Stimulated activated effector memory CD8-positive, alpha-beta T cell treated with anti-CD3 and anti-CD28 coated beads, Interleukin-12 subunit alpha, Interleukin-12 subunit beta, amount 100 ng/mL, for 72 hours (primary cell): ENCODE measurements at regions not wholly inside any gene's neighbourhood (a gene's known extent, or its start where the extent isn't known, plus 50 kb on each side); places are given as distances from the start of the nearest gene placed in this dataset.
"Not testable (repeated sequence)": the region's sequence is repeated elsewhere in the genome, so short reads cannot be mapped to it uniquely, and the experiment has no call there.

ENCODE experiments used
- ATAC-seq: fragments of 150-1000 bp; cut with Tn5 transposase; 2 replicates; pipeline ENCODE4 v1.10.0; 2021
- DNase-seq, 2 donors: peaks; one replicate each; pipeline ENCODE4 v3.0.0; 2021 to 2022; ENCODE audit warnings: low spot score in 2 of 2
- H3K27ac Mint-ChIP-seq: one replicate; pipeline ENCODE4 v1.8.0; 2022; ENCODE audit warnings: mild to moderate bottlenecking, mixed read lengths
- H3K36me3 Mint-ChIP-seq: one replicate; pipeline ENCODE4 v1.8.0; 2022; ENCODE audit warnings: mild to moderate bottlenecking, mixed read lengths
- H3K4me1 Mint-ChIP-seq: one replicate; pipeline ENCODE4 v1.8.0; 2022; ENCODE audit warnings: mixed read lengths
- H3K4me3 Mint-ChIP-seq: one replicate; pipeline ENCODE4 v1.8.0; 2022; ENCODE audit warnings: mild to moderate bottlenecking, mixed read lengths
- H3K9me3 Mint-ChIP-seq: one replicate; pipeline ENCODE4 v1.8.0; 2022; ENCODE audit warnings: mixed read lengths

DNA sequence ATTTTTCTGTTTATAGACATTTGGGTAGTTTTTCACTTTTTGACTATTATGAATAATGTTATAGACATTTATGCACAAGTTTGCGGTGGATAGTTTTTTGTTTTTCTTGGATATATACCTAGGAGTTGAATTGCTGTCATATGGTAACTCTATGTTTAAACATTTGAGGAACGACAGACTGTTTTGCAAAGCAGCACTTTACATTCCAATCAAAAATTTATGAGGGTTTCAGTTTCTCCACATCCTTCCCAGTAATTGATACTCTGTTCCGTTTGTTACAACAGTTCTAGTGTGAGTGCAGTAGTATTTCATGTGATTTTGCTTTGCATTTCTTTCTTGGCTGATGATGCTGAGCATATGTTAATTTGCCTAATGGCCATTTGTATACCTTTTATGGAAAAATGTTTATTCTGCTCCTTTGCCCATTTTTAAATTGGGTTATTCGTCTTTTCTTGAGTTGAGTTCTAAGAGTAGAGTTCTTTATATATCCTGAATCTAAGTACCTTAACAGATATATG, 617.3 kb upstream of the LRATD1 start:
- Mint-ChIP-seq H3K36me3 (no peaks in the 10 kb centered on the region), H3K4me1 (no peaks in the 10 kb centered on the region), H3K9me3 (peaks cover 21% of the 10 kb centered on the region), H3K27ac (no peak overlapping the region), H3K4me3 (no peak overlapping the region)
- DNase-seq (no peak), ATAC-seq (no peak)

DNA sequence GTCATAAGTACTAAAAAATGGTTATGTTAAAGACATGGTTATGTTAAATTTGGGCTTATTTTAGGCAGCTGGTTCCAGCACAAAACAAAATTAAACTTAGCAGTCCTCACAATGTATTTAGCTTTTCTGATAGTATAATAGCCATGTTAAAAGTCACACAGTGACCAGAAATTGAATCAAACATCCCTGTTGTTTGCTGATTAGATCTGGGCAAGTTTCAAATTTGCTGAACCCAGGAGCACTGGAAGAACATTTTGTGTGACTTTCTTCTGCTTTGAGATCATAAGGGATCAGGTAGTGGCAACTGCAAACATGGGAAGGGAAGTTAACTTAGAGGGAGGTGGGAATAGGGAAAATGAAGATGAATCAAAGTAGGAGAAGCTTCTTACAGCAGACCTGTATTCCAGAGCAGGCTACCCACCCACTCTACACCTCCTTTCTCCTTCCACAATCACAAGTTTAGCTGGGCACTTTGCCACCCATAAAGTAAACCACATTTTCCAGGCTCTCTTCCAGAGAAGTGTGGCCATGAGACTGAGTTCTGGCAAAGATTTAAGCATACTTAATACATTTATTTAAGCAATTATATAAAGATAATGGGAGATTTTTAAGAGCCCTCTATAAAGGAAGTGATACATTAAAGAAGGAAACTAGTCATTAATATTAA, 616.1 kb upstream of the LRATD1 start:
- Mint-ChIP-seq H3K4me1 (no peaks in the 10 kb centered on the region), H3K4me3 (no peak overlapping the region), H3K27ac (no peak overlapping the region), H3K9me3 (peaks cover 21% of the 10 kb centered on the region), H3K36me3 (no peaks in the 10 kb centered on the region)
- ATAC-seq (no peak), DNase-seq (no peak)

DNA sequence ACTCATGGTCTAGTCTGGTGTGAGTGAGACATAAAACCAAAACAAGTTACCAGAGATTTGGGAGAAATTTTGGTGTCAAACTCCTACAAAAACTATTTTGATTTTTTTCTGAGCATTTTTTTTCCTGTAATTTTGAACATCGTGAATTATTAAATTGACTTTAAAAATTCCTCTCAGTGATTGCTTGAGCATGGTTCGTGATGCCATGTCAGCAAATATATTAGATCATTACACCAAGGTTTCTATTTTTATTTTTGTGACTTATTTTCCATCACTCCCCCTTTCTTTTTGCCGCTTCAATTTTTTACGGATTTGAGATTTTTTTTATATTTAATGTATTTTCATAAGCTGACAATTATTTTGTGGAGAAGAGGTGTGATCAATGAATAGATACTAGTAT, 613.9 kb upstream of the LRATD1 start:
- Mint-ChIP-seq H3K36me3 (no peaks in the 10 kb centered on the region), H3K9me3 (peaks cover 14% of the 10 kb centered on the region), H3K27ac (no peak overlapping the region), H3K4me1 (no peaks in the 10 kb centered on the region), H3K4me3 (no peak overlapping the region)
- DNase-seq (no peak), ATAC-seq (no peak)

DNA sequence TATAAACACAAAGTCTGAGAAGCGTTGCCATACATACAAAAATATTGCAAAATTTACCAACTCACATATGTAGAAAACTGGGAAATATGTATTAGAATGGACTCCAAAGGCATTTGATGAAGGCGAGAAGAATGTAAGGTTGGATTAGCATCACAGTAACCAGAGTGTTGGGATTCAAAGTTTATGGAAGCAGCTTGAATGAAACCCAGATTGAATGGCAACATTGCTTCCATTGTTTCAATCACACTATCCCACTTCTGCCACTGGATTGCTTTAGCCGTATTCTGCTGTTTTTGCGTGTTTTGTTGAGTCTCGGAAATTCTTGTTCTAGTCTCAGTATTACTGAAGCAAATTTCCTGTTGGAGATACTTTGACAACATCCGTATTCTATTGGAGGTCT, 609.0 kb upstream of the LRATD1 start:
- H3K27ac Mint-ChIP-seq: no peak overlapping the region
- H3K36me3 Mint-ChIP-seq: no peaks in the 10 kb centered on the region
- ATAC-seq (no peak), DNase-seq (no peak)
- peaks cover 3% of the 10 kb centered on the region for H3K9me3 Mint-ChIP-seq
- H3K4me1 Mint-ChIP-seq: no peaks in the 10 kb centered on the region
- no peak overlapping the region for H3K4me3 Mint-ChIP-seq

DNA sequence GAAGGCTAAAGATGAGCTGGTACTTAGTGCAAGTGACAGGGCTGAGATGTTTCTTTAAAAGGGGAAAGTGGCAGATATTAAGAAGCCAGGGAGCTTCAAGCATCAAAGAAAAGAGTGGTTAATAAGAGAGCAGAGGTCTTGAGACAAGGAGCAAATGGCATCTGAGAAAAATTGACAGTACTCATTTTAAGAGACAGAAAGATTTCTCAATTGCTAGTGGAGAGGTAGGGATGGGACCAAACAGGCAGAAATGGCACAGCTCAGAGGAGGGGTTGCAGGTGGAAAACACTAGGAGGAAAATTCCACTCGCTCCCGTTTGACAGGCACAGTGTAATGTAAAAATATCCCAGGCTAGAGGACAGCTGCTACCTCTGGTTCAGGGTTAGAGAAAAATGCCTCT, 593.4 kb upstream of the LRATD1 start:
- Mint-ChIP-seq H3K27ac (no peak overlapping the region), H3K36me3 (no peaks in the 10 kb centered on the region), H3K9me3 (peaks cover 32% of the 10 kb centered on the region), H3K4me3 (no peak overlapping the region), H3K4me1 (no peaks in the 10 kb centered on the region)
- DNase-seq (no peak), ATAC-seq (no peak)

DNA sequence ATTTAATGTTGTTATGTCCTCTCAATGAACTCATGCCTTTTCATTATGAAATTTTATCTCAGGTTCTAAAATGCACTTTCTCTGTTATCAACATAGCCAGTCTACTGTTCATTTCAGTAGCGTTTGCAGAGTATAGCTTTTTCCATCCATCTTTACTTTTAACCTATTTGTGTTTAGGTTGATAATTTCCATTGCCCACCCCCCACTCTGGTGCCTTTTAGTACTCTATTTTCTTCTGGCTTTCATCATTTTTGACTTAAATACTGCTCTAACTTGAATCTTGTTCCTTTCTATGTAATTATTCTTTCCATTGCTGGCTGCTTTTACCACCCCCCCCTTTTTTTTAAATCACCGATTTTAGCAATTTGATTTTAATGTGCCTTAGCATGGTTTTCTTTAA, 585.0 kb upstream of the LRATD1 start:
- Mint-ChIP-seq H3K4me3 (no peak overlapping the region), H3K9me3 (peaks cover 8% of the 10 kb centered on the region), H3K36me3 (no peaks in the 10 kb centered on the region), H3K27ac (no peak overlapping the region), H3K4me1 (no peaks in the 10 kb centered on the region)
- ATAC-seq (no peak), DNase-seq (no peak)

DNA sequence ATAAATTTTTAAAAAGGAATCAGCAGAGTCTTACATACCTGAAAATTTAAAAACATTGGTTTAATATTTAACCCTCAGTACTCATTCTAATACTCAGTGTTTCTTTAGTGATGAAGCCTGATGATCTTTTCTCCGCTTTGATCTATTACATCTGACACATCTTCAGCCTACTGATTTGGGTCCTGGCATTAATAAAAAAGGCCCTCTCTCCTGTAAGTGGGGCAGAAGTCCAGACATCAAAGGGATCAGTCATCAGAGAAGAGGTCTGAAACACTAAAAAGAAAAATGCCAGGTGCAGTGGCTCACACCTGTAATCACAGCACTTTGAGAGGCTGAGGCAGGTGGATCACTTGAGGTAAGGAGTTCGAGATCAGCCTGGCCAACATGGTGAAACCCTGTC, 581.1 kb upstream of the LRATD1 start:
- ATAC-seq: no peak
- DNase-seq: no peak
- no peak overlapping the region for H3K4me3 Mint-ChIP-seq
- H3K36me3 Mint-ChIP-seq: no peaks in the 10 kb centered on the region
- H3K4me1 Mint-ChIP-seq: no peaks in the 10 kb centered on the region
- H3K9me3 Mint-ChIP-seq: peaks cover 11% of the 10 kb centered on the region
- H3K27ac Mint-ChIP-seq: no peak overlapping the region

DNA sequence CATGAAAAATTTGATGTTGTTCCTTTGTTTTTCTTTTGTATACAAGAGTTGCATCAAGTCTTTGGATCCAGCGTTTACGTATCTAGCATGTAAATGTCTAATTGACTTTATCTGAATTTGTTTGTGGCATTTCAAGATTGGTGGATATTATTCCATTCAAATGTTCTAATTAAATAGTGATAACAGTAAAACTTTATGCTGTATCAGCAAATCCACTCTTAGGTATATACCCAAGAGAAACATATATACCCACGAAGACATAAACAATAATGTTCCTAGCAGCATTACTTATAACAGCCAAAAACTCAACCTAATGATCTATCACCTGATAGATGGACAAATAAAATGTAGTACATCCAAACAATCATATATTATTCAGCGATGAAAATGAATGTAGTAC, 579.4 kb upstream of the LRATD1 start:
- Mint-ChIP-seq H3K27ac (no peak overlapping the region), H3K4me1 (no peaks in the 10 kb centered on the region), H3K36me3 (no peaks in the 10 kb centered on the region), H3K9me3 (peaks cover 13% of the 10 kb centered on the region), H3K4me3 (no peak overlapping the region)
- no peak for DNase-seq
- ATAC-seq: no peak

DNA sequence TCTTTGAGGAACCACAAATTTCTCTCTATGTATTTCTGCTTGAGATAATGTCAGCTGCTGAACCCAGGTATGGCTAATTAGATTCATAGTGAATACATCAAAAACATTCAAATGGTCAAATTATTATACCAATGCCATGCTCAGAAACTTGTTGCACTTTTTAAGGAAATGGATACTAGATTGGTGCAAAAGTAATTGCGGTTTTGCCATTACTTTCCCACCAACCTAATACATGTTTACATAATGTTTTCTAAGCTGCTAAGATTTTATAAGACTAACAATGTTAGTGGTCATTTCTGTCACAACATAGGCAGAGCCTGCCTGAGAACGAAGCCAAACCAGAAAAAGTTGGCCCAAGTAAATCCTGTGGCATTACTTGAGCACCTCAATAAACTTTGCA, 568.2 kb upstream of the LRATD1 start:
- Mint-ChIP-seq H3K27ac (no peak overlapping the region), H3K36me3 (no peaks in the 10 kb centered on the region), H3K9me3 (peaks cover 5% of the 10 kb centered on the region), H3K4me3 (no peak overlapping the region), H3K4me1 (no peaks in the 10 kb centered on the region)
- no peak for ATAC-seq
- no peak for DNase-seq

DNA sequence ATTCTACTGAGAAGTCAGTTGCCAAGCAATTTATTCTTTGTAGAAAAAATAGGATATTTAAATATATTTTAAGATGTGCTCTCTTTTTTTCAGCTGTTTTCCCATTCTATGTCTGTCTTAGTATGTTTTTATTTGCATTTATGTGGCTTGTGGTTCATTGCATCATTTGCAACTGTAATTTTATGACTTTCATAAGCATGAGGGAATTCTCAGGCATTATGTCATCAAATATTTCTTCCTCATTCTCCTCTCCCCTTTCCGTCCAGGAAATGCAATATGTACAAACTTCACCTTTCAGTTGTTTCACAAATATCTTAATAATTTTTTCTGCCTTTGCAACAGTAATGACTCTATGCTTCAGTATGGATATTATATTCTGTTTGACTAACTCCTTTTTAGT, 560.2 kb upstream of the LRATD1 start:
- DNase-seq: no peak
- no peak overlapping the region for H3K27ac Mint-ChIP-seq
- no peaks in the 10 kb centered on the region for H3K36me3 Mint-ChIP-seq
- peaks cover 10% of the 10 kb centered on the region for H3K9me3 Mint-ChIP-seq
- no peak for ATAC-seq
- H3K4me3 Mint-ChIP-seq: no peak overlapping the region
- H3K4me1 Mint-ChIP-seq: no peaks in the 10 kb centered on the region

DNA sequence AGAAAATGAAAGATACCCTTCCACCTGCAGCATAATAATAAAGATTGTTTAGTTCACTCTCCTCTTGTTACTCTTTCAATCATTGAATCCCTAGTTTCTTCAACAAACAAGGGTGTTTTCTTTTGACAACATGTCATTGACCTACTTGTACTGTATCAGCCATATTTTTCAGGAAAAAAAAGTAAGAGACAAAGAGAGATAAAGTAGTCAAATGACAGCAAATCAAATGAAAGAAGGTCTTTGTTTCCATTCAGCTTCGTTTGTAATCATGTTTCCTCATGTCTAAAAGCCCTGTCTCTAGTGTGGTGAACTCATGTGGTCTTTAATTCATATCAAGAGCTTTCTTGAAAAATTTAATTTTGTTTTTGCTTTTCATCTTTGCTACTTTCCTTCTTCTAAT, 557.8 kb upstream of the LRATD1 start:
- peaks cover 18% of the 10 kb centered on the region for H3K9me3 Mint-ChIP-seq
- H3K27ac Mint-ChIP-seq: no peak overlapping the region
- no peaks in the 10 kb centered on the region for H3K4me1 Mint-ChIP-seq
- no peak overlapping the region for H3K4me3 Mint-ChIP-seq
- no peak for DNase-seq
- H3K36me3 Mint-ChIP-seq: no peaks in the 10 kb centered on the region
- no peak for ATAC-seq

DNA sequence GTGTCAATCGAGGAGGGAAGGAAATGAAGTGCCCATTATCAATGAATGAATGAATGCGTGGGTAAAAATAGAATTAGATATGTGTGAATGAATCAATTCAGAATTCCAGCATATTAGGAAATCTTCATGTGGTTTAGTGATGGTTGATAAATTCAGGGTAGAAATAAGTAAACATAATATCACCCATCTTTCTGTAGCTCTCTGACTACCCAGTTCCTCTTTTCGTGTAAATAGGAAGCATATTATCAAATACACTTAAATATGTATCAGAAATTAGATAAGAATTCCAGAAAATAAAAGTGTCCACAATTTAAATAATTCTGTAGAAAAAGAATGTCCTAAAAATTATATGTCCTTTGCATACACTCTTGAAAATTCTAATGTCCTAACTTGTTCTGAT, 552.9 kb upstream of the LRATD1 start:
- Mint-ChIP-seq H3K4me1 (no peaks in the 10 kb centered on the region), H3K27ac (no peak overlapping the region), H3K9me3 (peaks cover 24% of the 10 kb centered on the region), H3K36me3 (no peaks in the 10 kb centered on the region), H3K4me3 (no peak overlapping the region)
- no peak for DNase-seq
- no peak for ATAC-seq

DNA sequence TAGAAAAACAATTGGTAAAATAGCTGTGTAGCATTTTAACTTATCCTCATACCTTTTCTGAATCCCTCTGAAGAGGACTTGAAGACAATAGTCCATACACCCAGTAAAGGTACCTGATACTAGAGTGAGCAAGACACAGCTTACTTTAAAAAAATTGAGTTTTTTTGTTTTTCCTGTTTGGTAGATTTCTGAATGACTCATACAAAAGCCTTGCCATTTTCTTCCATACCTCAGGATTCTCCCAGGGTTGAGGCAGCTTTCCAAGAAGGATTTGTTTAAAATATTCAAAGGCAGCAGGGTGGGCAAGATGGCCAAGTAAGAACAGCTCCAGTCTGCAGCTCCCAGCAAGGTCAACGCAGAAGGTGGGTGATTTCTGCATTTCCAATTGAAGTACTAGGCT, 551.0 kb upstream of the LRATD1 start:
- H3K36me3 Mint-ChIP-seq: no peaks in the 10 kb centered on the region
- DNase-seq (no peak), ATAC-seq (no peak)
- H3K9me3 Mint-ChIP-seq: peaks cover 31% of the 10 kb centered on the region
- H3K27ac Mint-ChIP-seq: no peak overlapping the region
- H3K4me1 Mint-ChIP-seq: no peaks in the 10 kb centered on the region
- H3K4me3 Mint-ChIP-seq: no peak overlapping the region

DNA sequence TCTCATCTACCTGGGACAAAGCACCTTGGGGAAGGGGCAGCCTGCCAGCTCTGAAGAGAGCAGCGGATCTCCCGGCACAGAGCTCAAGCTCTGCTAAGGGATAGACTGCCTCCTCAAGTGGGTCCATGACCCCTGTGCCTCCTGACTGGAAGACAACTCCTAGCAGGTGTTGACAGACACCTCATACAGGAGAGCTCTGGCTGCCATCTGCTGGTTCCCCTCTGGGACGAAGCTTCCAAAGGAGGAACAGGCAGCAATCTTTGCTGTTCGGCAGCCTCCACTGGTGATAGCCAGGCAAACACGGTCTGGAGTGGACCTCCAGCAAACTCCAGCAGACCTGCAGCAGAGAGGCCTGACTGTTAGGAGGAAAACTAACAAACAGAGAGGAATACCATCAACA, 549.9 kb upstream of the LRATD1 start:
- Mint-ChIP-seq H3K4me3 (no peak overlapping the region), H3K9me3 (peaks cover 27% of the 10 kb centered on the region), H3K27ac (no peak overlapping the region), H3K4me1 (no peaks in the 10 kb centered on the region), H3K36me3 (no peaks in the 10 kb centered on the region)
- DNase-seq (no peak), ATAC-seq (no peak)

DNA sequence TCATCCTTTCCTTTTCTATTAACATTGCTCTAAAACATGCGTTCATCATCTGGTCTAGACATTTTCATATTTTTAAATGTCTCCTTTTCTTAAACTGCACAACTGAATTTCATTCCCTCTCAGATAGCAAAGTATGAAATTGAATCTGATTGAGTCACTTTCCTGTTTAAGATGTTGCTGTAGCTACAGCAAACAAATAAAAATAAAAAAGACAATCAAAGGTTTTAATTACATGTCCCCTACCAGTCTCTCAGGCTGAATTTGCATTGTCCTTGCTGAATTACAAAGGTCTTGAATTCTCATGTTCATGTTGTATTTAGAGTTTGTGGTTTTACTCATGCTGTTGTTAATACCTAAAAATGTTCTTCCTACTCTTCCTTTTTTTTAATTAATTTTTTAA, 537.9 kb upstream of the LRATD1 start:
- ATAC-seq (no peak), DNase-seq (no peak)
- Mint-ChIP-seq H3K9me3 (peaks cover 8% of the 10 kb centered on the region), H3K4me3 (no peak overlapping the region), H3K4me1 (no peaks in the 10 kb centered on the region), H3K27ac (no peak overlapping the region), H3K36me3 (no peaks in the 10 kb centered on the region)

DNA sequence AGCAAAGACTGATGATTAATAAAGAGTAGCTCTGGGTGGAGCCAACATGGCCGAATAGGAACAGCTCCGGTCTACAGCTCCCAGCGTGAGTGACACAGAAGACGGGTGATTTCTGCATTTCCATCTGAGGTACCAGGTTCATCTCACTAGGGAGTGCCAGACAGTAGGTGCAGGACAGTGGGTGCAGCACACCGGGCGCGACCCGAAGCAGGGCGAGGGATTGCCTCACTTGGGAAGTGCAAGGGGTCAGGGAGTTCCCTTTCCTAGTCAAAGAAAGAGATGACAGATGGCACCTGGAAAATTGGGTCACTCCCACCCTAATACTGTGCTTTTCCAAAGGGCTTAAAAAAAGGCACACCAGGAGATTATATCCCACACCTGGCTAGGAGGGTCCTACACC, 533.4 kb upstream of the LRATD1 start:
- not testable (repeated sequence) for H3K4me3 Mint-ChIP-seq, DNase-seq, H3K4me1 Mint-ChIP-seq, ATAC-seq, H3K36me3 Mint-ChIP-seq, H3K27ac Mint-ChIP-seq
- peaks cover 11% of the 10 kb centered on the region for H3K9me3 Mint-ChIP-seq

DNA sequence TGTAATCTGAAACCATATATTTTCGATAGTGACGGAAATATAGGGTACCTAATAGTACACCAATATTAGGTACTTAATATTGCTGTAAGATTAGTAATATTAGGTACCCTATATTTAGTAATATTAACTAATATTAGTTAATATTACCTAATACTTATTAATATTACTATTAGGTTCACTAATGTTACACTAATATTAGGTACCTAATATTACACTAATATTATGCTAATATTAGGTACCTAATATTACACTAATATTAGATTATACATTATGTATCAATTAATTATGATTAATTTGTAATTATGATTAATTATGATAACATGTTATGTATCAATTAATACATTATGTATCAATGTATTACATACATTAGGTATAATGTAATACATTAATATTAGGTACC, 518.2 kb upstream of the LRATD1 start:
- Mint-ChIP-seq H3K9me3 (peaks cover 10% of the 10 kb centered on the region), H3K27ac (no peak overlapping the region), H3K36me3 (no peaks in the 10 kb centered on the region), H3K4me3 (no peak overlapping the region), H3K4me1 (no peaks in the 10 kb centered on the region)
- ATAC-seq (no peak), DNase-seq (no peak)
